Adrenal gland (tissue), 5 donors: ENCODE measurements at regions not wholly inside any gene's neighbourhood (a gene's known extent, or its start where the extent isn't known, plus 50 kb on each side); places are given as distances from the start of the nearest gene placed in this dataset.

Experiments used
- CTCF ChIP-seq, 6 experiments: fragments of 450-650 bp in 4 of 6; fragments of 200-600 bp in 2 of 6; sonication (generic) in 1 of 6; IDR thresholded peaks; 1 replicate in 5 of 6; 2 replicates in 1 of 6; pipeline versions ENCODE4 v1.5.1 to v1.8.0; 2016 to 2021; ENCODE audit warnings: antibody characterized with exemption in 6 of 6, mild to moderate bottlenecking in 2 of 6, moderate library complexity in 1 of 6
- POLR2A ChIP-seq, 2 donors: fragments of 450-650 bp; IDR thresholded peaks; one replicate each; pipeline ENCODE4 v1.6.1; 2017; ENCODE audit warnings: antibody characterized with exemption in 2 of 2, mild to moderate bottlenecking in 2 of 2, moderate library complexity in 1 of 2
- donor health status: DM: no; HTN: no; CAD: no.

DNA sequence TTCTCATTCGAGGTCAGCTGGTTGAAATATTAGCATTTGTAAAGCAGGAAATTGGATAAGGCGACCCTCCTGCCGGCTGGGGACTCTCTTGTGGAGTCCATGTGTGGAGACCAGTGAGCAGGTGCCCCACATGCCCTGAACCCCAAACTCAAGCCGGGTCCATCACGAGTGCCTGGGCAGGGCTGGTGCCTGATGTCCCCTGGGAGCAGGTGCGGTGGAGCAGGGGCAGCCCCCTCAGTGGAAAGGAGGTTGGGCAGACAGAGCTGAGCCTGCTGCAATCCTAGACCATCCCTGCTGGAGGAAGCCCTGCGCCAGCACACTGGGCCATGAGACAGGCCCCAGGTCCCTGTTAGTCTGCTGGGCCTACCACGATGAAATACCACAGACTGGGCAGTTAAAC, 395.6 kb downstream of the NPHP4 start:
- no peak for TF ChIP-seq CTCF (IDR thresholded peaks at IDR 0.05)
- TF ChIP-seq POLR2A (IDR thresholded peaks at IDR 0.05), result no peak
